ENCODE measurements at regions not wholly inside any gene's neighbourhood (a gene's known extent, or its start where the extent isn't known, plus 50 kb on each side); places are given as distances from the start of the nearest gene placed in this dataset.

DNA sequence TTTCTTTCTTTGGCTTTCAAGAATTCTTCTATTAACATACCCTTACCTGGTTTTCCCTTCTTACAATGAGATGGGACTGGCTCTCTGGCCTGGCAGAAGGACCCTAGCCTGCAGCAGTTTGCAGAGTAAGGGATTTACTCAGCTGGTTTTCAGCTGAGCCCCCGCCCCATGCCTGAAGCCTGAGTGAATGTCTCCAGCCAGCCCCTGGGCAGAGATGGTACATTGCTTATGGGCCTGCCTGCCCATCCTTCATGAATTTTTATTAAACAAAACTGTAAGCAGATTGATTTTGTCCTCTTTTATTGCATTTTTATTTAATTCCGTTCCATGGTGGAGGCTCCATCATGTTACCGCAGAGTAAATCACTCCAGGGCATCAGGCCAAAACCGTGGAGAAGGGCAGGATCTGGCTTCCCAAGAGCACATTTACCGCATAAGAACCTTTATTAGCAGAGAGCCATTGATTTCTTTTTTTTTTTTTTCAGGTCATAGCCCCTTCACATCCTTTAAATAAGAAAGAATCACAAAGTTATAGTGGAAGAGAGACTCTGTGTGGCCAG, 316.2 kb downstream of the DHX35 start:
- DNase-seq (ENCODE audit: low read depth), result peak; percentile 31

DNA sequence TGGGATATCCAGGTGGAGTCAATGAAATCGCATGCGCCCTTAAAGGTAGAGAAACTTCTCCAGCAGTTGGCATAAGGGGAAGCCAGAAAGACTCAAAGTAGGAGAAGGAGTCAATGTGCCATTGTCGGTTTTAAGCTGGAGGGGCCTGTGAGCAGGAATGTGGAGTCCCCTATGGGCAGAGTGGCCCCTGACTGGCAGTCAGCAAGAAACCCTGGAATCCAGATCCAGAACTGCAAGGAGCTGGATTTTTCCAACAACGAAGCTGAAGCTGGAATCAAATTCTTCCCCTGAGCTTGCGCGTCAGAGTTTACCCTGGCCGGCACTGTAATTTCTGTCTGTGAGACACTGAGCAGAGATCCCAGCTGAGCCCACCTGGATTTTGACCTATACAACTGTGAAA, 315.0 kb downstream of the DHX35 start:
- no peak for DNase-seq (ENCODE audit: low read depth)

DNA sequence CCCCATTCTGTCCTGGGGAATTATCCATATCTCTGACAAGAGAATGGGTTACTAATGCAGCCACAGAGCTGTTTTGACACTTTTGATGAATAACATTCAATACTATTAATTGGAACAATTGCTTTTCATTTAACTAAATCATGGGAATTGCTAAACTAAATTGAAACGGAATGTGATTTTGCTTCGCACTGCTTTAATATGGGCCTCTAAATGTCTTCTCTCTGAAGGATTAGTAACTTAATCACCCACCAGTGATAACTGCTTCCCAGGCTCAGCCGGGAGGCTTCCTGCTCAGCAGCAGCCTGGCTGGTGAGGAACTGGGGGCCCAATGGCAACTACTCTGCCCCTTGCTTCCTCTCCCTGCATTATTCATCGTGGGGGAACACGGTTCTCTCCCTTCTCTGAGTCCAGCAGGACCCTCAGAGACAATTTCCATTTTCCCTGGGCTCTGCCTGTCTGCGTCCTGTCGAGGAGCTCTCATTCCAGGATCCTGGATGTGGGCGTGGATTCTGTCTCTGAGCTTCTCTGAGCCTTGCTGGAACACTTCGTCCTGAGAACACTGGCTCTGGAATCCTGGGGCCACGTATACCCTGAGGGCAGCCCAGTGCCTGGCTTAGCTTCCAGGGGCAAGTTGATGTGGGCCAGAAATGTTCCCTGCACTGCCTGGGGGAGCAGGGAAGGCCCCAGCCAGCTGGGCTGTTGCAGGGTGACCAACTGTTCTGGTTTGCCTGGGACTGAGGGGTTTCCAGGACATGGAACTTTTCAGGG, 308.9 kb downstream of the DHX35 start:
- peak; percentile 58 for DNase-seq (ENCODE audit: low read depth)

DNA sequence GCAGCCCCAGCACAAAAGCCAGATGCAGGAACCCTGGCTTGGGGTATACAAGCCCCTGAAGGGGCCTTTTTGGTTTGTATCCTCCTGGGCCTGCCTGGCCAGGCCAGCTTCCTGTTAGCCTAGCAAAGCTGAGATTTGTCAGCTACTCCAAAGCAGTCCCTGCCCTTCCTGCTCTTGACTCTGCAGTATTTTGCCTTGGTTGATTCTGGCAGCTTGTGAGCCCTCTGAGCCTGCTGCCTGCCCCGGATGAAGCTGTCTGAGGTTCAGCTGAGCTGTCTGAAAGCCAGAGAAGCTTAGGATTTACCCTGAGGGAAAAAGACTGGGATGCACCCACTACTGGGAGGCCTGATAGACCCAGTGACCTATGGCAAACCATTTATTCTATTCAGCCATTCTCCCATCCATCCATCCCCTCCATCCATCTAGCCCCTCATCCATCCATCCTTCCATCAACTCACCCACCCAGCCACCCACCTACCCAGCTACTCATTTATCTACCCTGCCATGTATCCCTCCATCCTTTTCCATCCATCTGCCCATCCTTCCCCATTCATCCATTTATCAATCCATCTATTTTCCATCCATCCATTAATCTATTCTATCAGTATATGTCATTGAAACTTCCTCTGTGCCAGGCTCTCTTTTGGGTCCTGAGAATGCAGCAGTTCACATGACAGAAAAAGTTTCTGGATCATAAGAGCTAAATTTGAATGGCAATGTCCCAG, 307.5 kb downstream of the DHX35 start:
- DNase-seq (ENCODE audit: low read depth), result peak; percentile 77

DNA sequence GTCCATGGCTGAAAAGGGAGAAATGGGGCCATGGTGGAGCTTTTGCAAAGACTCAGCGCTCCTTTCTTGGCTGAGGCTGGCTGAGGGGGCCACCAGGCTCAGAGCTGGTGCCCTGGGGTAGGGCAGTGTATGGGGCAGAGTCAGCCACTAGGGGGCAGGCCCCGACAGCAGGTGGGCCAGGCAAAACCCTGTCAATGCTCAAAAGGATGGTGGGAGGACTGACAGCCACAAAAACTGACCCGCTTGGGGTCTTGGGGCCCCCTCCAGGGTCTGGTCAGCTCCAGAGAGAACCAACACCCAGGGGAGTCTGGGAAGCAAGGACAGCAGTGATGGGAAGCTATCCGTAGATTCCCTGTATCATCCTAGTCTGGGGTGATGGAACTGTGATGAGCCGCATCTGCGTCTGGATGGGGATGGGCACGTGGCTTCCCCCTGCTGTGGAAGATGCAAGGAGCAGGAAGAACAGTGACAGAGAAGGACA, 306.9 kb downstream of the DHX35 start:
- DNase-seq (ENCODE audit: low read depth), result peak; percentile 45

DNA sequence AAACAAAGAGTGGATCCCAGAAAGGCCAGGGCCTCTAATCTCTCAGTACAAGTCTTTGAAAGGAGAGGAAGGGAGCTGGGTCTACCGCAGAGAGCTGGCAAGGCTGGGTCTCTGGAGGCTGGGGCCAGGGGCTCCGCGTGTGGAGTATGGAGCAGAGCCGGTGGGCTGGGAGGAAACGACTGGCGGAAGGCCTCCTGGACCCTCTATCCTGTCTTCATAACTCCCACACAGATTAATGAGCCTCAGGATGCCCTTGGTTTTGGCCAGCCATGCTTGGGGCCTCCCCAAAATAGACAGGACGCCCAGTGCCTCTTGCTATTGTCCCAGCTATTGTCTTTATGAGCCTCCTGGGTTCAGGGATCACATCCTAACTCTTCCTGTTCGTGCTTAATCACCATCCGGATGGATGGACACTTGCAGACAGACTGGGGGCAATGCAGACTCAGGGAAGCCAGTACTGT, 306.4 kb downstream of the DHX35 start:
- no peak for DNase-seq (ENCODE audit: low read depth)

DNA sequence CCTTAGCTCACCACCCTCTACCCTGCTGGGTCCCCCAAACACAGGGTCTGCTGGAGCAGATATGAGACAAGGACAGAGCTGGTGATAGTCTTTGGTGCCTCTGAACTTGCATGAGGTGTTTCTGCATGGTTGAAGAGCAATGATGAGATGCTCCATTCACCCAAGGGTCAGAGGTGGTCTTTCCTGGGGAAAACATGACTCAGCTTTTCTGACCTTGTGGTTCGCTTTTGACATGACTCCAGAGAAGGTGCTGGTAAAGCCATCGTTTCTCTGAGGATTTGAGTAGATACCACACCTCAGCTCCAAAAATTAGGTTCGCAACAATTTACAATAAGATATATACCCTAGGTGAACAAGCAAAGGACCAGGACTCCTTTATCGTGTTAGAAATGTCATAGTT, 304.8 kb downstream of the DHX35 start:
- no peak for DNase-seq (ENCODE audit: low read depth)

DNA sequence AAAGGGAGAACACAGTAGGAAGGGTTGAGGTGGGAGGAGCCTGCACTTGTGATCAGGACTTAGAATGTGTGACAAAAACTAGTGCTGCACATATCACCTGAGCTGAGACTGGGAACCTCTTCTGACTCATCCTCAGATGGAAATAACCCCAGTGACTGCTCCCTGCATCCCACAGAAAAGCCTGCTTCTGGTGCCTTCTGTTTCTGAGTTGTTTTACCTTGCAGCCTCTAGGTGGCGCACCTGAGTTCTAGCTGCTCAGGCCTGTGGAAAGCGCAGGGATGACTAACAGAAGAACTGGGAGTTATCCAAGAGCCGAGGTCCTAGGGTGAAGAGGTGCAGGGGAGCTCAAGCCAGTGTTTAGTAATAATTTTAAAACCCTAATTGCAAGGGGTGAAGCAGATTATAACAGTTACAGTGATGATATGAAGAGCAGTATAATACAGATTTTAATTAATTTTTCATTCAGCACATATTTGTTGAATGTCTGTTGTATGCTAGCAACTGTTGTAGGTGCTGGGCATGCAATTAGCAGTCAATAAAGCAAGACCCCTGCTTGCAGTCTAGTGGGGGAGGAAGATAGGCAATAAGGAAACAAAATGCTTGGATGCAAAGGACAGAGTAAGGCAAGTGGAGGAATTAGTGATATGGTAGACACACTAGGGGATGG, 302.5 kb downstream of the DHX35 start:
- peak; percentile 86 for DNase-seq (ENCODE audit: low read depth)

DNA sequence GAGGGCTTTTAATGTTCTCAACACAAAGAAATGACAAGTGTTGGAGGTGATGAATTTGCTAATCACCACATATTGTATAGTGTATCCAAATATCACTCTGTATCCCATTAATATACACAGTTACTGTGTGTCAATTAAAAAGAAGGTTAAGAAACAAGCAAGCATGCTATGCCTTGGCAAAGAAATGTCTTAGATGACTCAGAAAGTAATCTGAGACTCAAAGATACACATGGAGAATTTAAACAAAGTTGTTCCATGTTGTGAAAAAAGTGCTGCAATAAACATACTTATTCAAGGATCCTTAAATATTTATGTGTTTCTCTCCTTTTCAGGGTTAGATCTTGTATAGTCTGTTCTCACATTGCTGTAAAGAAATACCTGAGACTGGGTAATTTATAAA, 300.9 kb downstream of the DHX35 start:
- peak; percentile 42 for DNase-seq (ENCODE audit: low read depth)

DNA sequence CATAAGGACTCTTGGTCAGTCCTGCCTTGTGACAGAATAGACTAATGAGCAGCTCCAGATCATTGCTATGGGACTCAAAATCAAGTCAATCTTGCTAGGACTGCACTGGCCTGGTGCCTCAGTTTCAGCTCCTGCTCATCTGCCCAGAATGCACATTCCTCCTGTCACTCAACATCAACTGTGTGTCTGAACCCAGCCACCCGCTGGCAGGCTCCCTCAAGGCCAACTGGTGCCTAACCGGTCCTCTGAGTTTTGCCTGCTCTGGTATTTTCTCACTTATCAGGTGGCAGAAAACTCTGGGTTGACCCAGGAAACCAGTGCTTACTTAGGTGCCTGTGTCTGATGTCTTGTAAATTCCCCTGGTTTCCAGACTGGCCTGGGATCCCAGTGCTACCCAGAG, 297.7 kb downstream of the DHX35 start:
- no peak for DNase-seq (ENCODE audit: low read depth)

DNA sequence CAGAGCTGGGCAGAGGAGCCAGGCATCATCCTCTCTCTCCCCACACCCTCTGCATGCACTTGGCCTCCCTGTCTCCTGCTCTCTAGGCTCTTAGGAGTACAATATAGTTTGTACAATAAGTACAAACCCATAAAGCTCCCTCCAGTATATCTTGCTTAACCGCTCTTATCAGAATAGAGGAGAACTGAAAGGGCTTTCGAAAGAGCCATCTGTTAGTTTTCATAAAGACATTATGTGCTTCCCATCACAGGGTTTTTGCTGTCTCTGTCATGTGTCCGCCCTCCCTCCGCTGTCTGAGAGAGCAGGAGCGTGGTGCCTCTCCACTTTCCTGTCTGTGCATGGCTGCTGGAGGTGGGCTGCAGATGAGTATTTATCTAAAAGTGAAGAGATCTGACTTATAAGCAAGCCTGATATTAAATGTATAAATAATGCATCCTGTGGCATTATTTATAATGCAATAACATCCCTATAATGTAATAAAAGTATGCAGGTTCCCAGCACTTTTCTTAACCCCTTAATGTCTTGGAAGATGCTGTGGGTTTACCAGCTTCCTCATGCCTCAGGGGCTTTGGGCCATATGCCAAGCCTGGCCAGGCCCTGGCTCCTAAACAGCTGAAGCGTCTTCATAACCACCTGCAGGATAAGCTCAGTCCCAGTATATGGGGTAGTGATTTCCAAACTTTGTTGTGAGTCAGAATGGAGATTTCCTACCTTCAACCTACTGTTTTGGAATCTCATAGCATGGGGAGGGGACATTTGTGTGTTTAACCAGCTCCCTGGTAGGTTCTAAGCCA, 297.1 kb downstream of the DHX35 start:
- DNase-seq (ENCODE audit: low read depth), result no peak

DNA sequence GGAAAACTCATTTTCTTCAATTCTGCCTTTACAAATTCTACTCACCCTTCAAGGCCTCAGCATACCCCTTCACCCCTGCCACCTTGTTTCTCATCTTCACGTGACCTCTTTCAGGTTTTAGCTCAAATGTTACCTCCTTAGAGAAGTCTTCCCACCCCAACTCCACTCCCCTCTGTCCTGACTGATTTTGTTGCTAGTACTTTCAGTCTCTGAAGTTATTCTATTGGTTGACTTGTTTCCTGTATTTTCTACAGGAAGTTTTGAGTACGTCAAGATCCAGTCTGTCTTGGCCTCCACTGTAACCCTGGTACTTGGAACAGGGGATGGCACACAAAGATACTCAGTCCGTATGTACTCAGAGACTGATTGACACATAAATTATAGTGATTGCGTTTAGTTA, 296.1 kb downstream of the DHX35 start:
- DNase-seq (ENCODE audit: low read depth), result no peak

DNA sequence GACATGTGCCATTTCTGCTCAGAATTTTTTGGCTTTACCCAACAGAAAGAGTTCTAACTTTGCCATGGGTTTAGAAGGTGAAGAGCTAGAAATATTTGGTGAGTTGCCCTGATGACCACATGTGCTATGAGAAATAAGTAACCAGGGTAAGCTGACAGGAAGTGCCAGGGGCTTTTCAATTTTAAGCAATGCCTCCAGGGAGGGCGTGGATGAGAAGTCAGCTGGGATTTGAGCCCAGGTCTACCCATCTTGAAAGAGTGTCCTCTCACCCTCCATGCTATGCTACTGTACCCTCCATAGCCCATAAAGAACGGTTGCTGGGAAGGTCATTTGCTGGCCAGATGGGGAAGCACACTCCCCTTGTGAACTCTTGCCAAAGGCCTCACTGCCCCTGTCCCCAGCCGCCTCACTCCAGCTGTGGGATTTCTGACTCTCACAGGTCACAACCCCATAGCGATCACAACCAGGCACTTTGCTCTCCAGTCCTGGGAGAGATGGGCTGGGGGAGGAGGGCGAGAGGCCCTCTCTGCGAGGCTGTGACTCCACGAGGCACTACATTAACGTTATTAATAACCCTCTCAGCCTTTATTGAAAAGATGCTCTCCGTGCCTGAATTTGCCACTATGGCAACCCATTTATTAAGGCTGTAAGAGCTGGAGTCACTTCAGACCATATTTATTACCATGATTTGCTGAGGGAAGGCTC, 291.1 kb downstream of the DHX35 start:
- DNase-seq (ENCODE audit: low read depth), result peak; percentile 73

DNA sequence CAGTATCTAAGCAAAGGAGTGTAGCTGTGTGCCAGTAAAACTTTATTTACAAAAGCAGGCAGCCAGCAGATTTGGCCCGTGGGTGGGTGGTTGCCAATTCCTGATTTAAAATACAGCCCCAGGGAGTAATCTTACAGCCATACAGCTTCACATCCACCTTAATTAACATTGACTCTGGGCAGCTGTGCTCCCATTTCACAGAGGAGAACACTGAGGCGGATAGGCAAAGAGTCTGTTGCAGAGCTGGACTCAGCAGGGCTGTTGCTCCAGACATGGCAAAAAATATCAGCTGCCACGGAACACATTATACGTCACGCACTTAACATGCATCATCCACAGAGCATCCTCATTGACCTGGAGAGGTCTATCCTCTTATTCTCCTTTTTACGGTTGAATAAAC, 289.9 kb downstream of the DHX35 start:
- DNase-seq (ENCODE audit: low read depth), result no peak

DNA sequence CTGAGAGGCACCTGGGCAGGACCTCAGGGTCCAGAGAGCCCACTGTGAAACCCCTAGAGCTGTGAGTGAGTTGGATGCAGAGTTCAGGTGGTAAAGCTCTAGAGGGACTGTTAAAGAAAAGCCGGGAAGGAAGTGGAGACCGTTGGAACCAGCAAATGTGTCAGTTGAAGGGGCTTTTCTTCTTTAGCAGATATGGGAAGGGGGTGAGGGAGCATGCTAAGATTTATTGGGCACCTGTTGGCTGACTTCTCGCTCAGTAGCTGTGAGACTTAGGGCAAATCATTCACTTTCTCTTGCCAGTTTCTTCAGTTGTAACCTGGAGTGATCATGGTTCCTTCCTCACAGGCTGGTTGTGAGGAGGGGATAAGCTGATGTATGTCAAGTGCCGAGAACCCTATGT, 287.7 kb downstream of the DHX35 start:
- DNase-seq (ENCODE audit: low read depth), result no peak

DNA sequence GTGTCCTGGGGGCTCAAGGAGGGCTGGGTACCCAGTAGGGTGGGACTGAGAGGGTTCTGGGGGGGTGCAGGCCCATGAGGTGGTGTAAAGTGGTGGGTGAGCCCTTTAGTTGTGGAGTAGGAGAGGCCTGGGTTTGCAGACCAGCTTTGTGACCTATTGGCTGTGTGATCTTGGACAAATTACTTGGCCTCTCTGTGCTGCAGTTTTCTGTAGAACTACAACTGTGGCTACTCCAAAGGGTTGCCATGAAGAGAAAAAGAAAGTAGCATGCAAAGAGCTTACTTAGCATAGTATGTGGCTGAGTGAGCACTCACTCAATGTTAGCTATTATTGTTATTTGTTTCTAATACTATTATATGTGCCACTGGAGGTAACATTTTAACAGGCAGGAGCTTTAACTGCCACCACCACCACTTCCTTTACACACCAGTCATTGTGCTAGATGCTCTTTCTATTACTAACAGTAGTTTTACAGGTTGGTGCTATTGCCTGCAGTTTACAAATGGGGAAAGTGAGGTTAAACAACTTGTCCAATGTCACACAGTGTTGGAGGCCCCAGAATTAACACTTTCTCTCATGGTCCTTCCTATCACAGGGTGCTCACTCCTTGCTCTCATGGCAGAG, 286.8 kb downstream of the DHX35 start:
- no peak for DNase-seq (ENCODE audit: low read depth)

DNA sequence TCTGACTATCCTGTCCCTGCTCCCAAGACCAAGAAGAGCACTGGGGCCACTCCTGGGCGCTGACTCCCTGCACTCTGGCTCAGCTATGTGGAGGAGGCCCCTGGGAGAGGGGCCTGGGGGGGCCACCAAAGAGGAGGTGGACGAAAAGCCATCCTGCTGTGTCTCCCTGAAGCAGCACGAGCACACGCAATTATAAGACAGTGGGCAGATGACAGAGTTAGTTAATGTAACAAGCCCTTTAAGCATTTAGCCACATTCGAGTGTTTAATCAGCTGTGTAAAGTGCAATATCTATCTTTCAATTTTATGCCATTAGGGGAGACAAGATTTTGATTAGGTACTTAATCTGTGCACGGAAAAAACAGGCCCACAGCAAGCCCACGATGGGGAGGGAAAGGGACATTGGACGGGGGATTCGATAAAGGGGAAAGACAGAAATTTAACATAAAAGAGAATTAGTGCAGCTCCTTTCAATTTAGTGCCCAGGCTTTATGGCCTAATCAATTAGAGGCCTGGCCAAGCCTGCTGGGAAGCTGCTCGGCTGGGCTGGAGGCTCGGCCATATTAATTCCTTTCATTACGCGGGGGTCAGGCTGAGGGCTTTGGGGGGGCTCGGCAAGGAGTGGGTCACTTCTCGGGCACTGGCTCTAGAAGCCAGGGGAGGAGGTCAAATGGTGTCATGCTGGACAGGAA, 286.2 kb downstream of the DHX35 start:
- no peak for DNase-seq (ENCODE audit: low read depth)

DNA sequence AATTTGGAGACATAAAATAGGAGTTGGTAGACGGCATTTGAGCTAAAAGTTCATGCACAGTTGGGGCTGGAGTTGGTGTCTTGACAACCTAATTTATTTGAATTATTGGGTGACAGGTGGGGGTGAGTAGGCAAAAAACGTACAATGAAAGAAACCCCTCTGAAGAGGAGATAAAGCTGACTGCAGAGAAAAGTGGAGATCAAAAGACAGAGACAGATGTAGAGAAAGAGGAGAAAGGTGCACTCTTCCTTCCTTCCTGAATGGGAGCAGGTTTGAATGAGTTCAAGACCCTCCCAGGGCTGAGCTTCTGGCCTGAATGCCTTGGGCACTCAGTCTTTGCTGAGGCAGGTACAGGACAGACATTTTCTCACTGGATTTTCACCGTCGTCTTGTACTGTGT, 284.3 kb downstream of the DHX35 start:
- no peak for DNase-seq (ENCODE audit: low read depth)

DNA sequence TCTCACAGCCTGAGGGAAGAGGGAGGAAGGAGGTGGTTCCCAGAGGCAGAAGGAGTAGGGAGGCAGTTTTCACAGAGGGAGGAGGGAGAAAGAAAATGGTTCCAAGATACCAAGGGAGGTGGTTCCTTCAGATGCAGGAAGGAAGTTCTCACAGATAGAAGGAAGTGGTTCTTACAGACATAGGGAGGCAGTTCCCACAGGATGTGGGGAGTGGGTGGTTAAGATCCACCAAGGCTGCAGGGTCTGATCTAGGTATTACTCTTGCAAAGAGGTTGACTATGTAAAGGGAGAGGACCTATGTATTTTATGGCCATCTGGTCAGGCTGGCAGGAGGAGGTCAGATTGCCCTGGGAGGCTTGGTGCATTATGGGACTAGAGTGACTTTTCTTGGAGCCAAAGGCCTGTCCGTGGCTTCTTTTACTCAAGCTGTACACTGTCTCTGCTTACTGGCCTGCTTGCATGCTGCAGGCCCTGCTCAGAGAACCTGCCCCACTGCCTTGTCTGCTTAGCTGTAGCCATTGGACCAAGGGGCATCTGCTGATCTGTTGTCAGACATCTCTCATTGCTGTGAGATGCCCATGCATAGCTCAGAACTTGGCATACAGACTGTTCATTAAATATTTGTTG, 283.7 kb downstream of the DHX35 start:
- no peak for DNase-seq (ENCODE audit: low read depth)
